ENCODE measurements at regions not wholly inside any gene's neighbourhood (a gene's known extent, or its start where the extent isn't known, plus 50 kb on each side); places are given as distances from the start of the nearest gene placed in this dataset.
"Not testable (repeated sequence)": the region's sequence is repeated elsewhere in the genome, so short reads cannot be mapped to it uniquely, and the experiment has no call there.

DNA sequence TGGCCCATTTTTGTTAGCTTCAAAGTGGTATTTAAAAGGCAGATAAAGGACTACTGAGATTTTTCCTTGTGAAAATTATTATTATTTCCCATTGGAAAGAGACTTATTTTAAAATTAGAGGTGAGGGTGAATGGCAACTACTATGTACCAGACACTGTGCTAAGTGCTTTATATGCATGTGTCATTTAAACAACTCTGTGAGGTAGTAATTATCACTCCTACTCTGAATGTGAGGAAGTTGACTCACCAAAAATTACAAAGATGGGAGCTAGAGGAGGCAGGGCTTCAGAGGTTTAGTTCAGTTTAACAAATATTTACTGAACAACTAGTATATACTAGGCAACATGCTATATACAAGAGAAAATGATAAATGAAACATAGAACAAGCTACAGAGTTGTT is 78.2 kb downstream of the MSL3 start:
- DNase-seq: no peak

DNA sequence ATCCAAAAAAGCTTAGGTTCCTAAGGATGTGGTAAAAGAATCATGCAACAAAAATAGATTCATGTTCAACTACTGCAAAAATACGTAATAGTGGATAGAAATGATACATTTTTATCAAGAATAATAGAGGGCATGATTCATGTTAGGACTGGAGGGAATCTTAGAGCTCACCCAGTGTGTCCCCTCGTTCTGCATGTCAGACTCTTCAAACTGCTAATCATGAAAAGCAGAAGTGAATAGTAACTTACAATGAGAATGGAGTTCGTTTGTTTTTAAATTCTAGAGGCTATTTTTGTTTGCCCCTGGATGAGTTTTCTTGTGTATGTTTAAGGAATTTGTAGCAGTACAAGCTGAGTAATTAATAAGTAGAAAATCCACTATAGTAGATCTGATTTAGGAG is 79.4 kb downstream of the MSL3 start:
- no peak for DNase-seq

DNA sequence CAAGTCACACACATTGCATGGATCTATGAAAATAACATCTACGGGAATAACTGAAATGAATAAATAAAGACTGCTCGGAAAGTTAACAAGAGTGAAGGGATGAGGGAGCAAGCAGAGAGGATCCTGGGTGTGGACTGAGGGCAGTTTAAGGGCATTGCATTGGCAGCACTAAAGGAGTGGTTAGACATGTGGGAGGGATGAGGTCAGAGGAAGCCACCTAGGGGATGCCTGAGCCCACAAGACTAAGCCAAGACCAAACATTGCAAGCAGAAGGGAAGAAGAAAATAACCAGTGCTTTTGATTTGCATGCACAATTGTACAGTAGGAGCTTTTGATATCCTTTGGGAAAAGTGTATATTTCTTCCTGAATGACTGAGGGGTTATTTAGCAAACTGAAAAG is 106.1 kb downstream of the MSL3 start:
- no peak for DNase-seq

DNA sequence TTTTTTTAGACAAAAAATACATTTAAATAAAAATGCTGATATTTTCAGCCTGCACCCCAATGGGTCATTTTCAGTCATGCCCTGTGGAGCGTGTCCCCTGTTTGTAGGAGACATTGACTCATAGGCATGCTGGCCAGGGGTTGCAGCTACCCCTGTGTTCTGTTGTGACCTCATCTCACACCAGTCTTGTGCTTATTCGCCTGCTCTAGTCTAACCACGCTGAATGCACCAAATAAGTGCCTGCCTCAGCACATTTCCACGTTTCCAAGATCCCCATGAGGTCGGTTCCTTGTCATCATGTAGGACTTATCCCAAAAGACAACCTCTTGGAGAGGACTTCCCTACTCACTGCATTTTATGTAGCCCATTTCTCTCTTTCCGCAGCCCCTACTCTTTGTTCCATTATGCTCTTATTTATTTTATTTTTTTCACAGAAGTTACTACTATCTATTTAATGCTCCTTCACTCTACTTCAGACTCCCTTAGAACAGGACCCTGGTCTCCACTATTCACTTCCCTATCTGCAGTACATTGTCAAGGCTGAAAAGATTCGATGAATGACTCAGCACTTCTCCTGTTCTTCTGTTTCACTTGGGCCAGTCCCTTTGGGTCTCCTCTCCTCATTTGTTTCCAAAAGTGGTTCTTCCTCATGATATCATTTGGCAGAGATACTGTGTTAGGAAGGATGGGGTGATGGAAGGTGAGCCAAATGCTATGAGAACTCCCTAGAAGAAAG is 109.7 kb downstream of the MSL3 start:
- DNase-seq: no peak

DNA sequence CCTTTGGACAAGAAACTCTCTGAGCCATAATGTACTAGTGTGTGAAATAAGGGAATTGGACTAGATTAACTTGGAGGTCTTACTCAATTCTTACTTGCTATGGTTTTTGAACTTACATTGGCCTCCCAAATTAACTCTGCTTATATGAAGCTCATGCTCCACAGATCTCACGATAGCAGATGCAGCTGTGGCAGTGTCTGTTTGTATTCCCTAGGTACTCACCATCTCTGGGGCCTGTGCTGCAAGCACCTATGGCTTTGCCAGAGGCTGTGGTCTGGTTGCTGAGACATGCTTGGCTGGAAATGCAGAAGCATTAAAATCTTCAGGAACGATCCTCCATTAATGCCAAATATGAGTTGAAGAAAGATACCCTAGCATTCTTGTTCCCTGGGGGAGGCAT is 112.8 kb downstream of the MSL3 start:
- no peak for DNase-seq

DNA sequence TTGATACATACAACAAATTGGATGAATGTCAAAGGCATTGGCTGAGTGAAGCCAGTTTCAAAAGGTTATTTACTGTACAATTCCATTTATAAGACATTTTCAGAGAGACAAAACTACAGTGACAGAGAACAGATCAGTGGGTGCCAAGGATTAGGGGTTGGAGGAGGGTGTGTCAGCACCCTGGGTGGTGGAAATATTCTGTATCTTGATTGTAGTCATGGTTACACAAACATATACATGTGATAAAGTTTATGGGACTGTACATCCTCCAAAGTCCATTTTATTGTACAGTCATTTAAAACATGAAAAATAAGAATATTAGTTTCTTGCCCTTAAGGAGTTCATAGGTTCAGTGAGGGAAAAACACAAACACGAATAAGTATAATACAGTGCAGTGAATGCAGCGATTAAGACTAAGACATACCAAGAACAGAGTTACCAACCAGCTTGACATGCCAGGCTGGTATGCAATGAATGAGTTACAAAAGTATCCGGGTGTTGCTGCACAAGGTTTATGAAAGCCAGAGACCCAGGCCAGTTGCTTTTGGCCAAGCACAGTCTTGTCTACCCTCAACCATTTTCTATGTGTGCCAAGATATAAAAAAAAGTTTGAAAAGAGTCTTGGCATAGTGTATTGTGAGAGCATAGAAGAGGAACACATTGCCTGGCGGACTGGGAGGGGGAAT is 123.6 kb downstream of the MSL3 start:
- no peak for DNase-seq

DNA sequence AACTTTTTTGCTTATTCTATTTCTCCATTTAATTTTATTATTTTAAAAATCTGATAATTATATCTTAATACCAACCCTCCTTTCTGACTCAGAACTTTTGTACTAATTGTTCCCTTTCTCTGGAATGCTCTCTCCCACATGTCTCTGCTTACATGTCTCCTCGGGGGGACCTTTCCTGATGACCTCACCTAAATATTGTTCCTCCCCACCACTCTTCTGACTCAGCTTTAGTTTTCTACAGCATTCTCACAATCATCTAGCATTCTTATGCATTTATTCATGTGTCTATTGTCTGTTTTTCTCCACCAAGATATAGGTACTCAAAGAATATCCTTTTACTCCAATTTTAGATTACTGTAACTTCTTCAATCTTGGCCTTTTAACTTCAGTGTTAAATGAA is 128.7 kb downstream of the MSL3 start:
- DNase-seq: no peak

DNA sequence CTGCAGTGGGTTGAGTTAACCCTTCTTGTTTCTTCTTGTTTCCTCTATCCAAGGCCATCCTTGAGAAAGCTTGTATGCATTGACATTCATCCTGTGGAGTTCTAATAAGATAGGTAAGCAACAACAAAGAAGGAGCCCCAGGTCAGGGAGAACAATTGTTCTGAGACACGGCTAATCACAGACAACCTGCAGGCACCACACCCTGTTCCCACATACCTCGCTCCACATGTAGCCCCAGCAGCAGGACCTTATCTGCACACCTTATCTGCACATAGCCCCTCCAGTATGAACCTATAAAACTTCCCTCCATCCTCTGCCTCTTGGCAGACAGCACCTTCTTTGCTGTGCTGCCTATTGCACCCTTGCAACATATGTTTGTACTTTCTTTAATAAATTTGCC is 129.1 kb downstream of the MSL3 start:
- DNase-seq: no peak

DNA sequence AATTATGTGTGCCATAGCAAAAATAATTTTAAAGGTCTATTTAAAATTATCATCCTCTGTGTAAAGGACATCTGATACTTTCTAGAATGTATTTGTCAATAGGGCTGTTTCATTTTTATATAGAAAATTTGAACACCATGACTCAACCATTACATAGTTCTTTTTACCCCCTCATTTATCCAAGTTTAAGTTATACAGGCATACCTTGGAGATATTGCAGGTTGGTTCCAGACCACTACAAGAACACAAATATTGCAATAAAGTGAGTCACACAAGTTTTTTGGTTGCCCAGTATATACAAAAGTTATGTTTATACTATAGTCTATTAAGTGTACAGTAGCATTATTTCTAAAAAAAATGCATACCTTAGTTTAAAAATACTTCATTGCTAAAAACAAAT is 130.4 kb downstream of the MSL3 start:
- DNase-seq: no peak

DNA sequence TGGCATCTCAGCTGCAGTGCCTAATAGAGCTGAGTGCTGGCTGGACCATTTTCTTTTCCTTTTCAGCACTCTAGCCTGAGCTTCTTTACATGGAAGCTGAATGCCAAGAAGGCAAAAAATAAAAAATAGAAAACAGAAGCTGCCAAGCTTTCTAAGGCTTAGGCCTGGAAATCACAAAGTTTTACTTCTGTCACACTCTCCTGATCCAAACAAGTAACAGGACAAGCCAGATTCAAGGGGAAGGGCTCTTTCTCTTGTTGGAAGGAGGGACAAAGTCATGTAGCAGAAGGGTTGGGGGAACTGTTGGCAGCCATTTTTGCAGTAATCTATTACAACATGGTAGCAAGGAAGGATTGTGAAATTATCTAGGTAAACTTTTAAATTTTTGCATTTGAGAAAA is 131.8 kb downstream of the MSL3 start:
- DNase-seq: no peak

DNA sequence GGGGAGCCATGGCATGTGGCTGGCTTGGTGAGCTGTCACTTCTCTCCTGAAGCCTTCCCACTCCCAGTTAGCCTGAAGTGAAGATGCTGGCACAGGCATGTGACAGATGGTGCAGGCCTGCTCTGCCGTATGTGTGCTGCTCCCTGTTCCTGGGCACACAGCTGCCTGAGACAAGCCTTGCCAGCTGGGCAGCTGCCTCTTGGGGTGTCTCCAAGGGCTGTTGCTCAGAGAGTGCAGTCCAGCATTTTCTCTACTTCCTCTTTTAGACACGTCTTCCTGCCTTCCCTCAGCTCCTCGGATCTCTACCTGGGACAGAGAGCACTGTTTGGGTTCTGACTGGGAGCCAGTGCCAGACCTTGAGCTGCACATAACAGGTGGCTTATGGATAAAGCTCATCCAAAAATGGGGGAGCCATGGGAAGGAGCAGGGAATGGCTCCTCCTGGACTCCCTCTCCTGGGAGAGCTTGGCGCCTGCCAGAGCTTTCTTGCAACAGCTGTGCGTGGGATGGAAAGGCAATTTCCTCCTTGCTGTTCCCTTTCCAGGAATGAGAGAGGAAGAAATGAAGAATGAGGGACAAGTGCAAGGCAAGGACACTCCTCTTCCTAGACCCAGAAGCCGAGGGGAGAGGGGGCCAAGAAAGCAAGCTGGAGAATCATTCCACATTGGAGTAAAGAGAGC is 132.9 kb downstream of the MSL3 start:
- no peak for DNase-seq

DNA sequence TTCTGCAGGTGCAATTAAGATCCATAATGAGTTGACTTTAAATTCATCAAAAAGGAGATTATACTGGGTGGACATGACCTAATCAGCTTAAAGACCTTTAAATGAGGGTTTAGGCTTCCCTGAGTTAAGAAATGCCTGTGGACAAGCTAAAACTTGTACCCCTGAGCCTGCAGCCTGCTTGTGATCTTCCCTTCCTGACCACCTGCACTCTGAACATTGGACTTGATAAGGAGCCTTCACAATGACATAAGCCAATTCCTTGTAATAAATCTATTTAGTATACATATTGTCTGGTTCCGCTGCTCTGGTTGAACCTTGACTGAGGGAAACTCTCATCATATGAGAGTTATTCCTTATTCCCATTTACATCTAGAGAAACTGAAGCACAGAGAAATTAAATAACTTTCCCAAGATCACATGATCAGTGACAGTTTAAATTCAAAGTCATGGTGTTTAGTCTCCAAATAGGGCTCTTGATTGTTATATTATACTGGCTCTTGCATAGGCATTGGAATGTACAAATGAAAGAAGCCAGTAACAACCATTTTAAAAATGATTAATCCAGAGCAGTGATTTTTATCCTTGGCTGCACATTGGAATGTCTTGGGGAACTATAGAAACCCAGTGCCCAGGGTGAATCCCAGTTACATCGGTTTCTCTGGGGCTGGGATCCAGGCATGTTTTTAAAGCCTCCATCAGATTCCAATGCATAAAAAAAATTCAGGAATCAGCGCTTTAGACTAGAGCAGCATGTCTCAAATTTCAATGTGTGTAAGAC is 136.1 kb downstream of the MSL3 start:
- no peak for DNase-seq

DNA sequence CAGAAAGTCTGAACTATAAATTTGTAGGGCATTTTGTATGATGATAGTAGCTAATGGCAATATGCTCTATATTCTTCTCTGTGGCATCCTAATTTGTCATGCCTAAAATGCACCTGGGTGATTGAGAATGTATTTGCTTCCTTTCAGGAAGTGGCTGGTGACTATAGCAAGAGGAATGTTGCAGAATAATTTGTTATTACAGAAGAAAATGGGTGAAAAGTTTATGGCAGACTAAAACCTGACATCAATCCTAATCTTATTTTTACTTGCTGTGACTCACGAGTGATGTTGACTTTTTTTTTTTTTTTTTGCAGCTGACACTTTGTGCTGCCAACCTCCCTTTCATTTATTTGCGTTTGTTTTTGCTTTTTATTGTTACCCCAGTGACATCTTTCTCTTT is 141.1 kb downstream of the MSL3 start:
- no peak for DNase-seq

DNA sequence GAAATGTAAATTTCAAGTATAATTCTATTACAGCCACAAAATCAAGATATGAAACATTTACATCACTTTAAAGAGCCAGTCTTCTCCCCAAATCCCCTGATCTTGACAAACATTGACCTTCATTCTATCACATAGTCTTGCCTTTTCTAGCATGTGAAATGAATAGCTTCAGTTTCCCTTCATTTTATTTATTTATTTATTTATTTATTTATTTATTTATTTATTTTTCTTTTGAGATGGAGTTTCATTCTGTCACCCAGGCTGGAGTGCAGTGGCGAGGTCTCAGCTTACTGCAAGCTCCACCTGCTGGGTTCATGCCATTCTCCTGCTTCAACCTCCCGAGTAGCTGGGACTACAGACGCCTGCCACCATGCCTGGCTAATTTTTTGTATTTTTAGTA is 147.9 kb downstream of the MSL3 start:
- DNase-seq: not testable (repeated sequence)

DNA sequence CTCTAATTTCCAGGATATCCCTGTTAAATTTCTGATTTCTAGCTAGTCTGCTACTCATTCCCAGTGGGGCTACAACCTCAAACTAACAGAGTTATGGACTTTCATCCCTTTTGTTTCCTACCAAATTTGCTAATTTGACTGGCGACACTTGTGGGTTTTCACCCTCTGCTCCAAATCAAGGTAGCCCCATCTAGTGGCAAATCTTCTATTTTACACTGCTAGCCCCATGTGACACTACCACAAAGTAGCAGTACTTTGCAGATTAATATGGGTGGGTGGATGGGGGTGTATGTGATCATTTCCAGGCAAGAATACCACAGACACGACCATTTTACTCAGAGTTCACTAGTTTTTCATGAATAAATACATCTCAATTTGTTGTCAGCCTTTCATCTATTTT is 150.3 kb downstream of the MSL3 start:
- peak; percentile 53 for DNase-seq

DNA sequence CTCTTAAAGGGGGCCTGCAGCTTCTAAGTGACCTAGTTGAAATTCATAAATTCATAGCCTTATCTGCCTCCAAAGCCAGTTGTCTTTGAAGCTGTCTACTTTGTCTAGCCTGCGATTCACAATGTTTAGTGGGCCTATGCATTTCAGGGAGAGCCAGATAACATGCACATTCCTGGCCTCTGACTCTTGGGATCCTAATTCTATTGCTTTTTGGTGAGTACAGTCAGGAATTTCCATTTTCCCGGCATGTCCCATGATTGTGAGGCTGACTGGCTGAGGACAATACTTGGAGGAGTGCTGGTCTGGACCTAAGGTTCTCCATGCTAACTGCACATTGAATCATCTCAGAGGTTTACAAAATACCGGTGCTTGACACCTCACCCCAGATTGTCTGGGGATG is 155.0 kb downstream of the MSL3 start:
- DNase-seq: no peak

DNA sequence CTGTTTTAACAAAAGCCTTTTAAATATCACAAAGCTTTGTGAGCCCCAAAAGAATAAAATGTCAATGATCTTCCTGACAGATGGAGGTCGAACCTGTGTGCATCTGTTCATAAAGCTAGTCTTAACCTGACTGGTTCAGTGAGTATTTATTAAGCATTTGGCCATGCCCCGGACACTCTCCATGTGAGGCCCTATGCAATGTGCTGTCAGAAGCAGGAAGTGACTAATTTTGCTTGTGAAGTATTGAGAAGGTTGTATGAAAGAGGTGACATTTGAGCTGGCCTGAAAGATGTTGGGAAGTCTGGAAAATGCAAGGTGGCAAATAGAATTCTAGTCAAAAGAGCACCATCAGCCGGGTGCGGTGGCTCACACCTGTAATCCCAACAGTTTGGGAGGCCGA is 171.4 kb downstream of the MSL3 start:
- no peak for DNase-seq

DNA sequence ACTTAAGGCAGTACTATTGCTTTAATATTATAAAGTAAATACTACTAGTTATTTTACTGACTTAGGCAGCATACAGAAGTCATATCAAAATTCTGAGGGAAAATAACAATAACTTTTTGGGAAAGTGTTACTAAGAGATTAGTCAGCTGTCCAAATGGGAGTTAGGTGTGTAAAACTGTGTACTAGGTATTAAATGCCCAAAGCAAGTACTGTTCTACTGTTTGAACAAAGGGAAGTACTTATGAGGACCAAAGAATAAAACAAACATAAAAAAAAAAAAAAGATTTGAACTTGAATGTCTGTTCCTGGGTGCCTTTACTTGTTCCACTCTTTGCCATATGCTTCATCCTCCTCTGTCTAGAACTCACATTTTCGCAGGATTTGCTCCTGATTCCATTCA is 174.4 kb downstream of the MSL3 start:
- DNase-seq: no peak

DNA sequence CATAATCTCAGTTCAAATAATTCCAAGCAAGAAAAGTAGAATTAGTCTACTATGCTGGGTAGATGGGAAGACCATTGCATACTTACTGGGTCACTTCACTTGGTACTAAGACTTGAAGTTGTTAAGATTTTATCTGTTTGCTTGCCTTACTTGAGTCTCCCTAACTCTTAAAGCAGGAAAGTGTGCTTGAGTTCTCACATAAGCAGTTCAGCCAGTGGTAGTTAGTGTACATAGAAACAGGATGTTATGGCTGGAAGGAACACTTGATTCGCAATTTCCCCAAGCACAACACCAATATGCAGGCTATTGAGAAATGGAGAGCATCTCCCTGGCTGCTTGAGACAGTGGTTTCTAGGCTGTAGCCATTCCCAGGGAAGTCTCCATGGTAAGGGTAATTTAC is 176.1 kb downstream of the MSL3 start:
- no peak for DNase-seq

DNA sequence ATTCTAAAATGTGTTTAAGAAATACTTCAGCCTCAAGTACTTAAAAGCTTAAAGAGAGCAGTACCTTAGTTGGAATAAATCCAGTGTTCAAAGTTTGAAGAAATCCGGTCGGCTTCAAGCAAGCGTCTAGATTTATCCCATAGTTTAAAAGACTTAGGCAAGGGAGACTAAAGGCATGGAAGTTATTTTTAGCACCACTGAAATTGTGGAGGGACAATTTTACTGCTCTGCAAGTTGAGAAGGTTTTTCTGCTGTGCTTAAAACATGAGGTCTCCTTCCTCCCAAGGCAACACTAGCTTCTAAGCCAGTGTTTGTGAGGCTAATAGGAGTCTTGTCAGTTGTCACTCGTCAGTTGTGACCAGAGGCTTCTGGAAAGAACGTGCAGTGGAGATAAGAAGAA is 183.5 kb downstream of the MSL3 start:
- DNase-seq: no peak

DNA sequence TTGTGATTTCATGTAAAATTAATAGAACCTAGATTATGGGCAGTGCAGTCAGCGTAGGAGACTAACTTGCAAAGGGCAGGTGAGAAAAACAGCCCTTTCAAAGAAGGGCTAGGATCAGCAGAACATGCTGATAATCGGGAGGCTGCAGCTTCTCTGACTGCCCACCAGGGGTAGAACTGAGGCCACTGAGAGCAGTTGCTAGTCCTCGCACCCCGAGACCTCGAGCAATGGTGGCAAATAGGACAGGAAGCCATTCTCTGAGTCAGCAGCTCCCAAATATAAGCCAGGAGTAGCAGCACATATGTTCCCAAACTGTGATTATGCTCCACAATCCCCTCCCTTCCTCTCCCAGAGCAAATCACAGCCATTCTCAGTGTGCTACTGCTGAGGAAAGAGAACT is 186.5 kb downstream of the MSL3 start:
- DNase-seq: peak; percentile 19

DNA sequence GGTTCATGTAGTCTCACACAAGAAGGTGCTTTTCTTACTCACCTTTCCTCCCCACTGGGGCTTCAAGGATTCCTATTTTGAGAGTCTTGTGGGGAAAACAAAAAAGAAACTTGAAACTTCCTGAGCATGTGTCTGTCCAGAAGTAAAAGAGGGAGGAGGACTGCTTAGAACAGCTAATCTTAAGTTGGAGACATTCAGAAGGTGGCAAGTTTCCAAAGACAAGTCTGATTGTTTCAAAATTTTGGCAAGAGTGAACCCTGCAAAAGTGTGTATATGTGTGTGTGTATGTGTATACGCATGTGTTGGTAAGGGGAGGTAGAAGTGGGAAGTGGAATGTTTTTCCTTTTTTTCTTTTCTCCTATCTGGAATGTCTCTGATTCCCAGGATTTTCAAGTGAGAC is 189.0 kb upstream of the FRMPD4 start:
- no peak for DNase-seq

DNA sequence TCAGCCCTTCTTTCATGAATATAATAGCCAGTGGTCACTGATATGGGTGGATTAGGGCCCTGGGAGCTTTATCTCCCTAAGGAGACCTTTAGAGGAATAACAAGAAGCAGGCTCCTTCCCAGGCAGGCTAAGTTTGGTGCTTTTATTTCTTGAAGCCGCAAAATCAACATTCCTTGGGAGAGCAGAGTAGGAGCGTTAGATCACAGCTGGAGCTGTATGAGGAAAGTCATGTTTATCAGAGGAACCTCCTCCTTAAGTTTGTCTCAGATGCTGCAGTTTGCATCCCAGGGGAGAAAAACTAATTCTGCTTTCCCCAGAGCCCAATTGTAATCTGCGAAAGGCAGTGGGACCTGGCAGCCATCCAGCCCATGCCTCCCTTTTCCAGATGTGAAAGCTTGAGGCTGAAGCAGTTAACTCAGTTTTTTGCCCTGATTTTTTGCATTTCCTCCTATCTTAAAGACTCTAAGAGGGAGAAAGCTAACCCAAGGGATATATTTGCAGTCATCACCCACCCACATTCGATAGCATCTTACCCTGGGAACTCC is 186.0 kb upstream of the FRMPD4 start:
- DNase-seq: no peak
